PFSK-1 (cell line): ENCODE measurements at regions not wholly inside any gene's neighbourhood (a gene's known extent, or its start where the extent isn't known, plus 50 kb on each side); places are given as distances from the start of the nearest gene placed in this dataset.

Experiments
- FOXP2 ChIP-seq: optimal IDR thresholded peaks from 2 replicates; pipeline ENCODE3; 2011; ENCODE audit warnings: borderline replicate concordance, control low read depth, inconsistent platforms; ENCODE audit not compliant: insufficient read depth; ENCODE audit errors: extremely low read length, extremely low read depth
- POLR2AphosphoS5 ChIP-seq: IDR thresholded peaks from 2 replicates; pipeline ENCODE4 v1.6.1; 2012; ENCODE audit warnings: low read depth, mild to moderate bottlenecking, control low read depth, low read length, moderate library complexity
- REST ChIP-seq, 2 experiments: IDR thresholded peaks; 2 replicates each; pipeline versions ENCODE4 v1.6.1 to v1.8.0; 2011 to 2012; ENCODE audit warnings: low read depth in 2 of 2, low read length in 2 of 2, control low read depth in 1 of 2, inconsistent platforms in 1 of 2, mild to moderate bottlenecking in 1 of 2, moderate library complexity in 1 of 2; ENCODE audit not compliant: insufficient read depth in 1 of 2
- SIN3A ChIP-seq: IDR thresholded peaks from 2 replicates; pipeline ENCODE4 v1.6.1; 2012; ENCODE audit warnings: mild to moderate bottlenecking, low read length, moderate library complexity, borderline replicate concordance; ENCODE audit not compliant: insufficient read depth
- TAF1 ChIP-seq: IDR thresholded peaks from 2 replicates; pipeline ENCODE4 v1.6.1; 2012; ENCODE audit warnings: low read length, control low read depth, borderline replicate concordance; ENCODE audit not compliant: insufficient read depth

- no peak for TF ChIP-seq TAF1
- no peak for TF ChIP-seq POLR2AphosphoS5
- no peak for TF ChIP-seq FOXP2
- no peak for TF ChIP-seq REST (IDR thresholded peaks at IDR 0.05; ENCODE audit: insufficient read depth in 1 of 2, low read depth in 2 of 2, low read length in 2 of 2)
- TF ChIP-seq SIN3A: no peak
Measured at GRCh38 chr2:35081622-35082015, 1274.0 kb upstream of the CRIM1 start.

GRCh38 chr2:35081001-35081621 is 1274.5 kb upstream of the CRIM1 start:
- TF ChIP-seq FOXP2 (no peak), REST (IDR thresholded peaks at IDR 0.05; ENCODE audit: insufficient read depth in 1 of 2, low read depth in 2 of 2, low read length in 2 of 2) (no peak), SIN3A (no peak), POLR2AphosphoS5 (no peak), TAF1 (no peak)

- TF ChIP-seq REST (IDR thresholded peaks at IDR 0.05; ENCODE audit: insufficient read depth in 1 of 2, low read depth in 2 of 2, low read length in 2 of 2): no peak
- TF ChIP-seq TAF1: no peak
- TF ChIP-seq POLR2AphosphoS5: no peak
- no peak for TF ChIP-seq SIN3A
- no peak for TF ChIP-seq FOXP2
Measured at GRCh38 chr2:35080231-35080910, 1275.2 kb upstream of the CRIM1 start.

GRCh38 chr2:35067420-35067819 is 1288.2 kb upstream of the CRIM1 start:
- TF ChIP-seq SIN3A (no peak), FOXP2 (no peak), POLR2AphosphoS5 (no peak), TAF1 (no peak)

- TF ChIP-seq FOXP2 (no peak), POLR2AphosphoS5 (no peak), TAF1 (no peak), REST (IDR thresholded peaks at IDR 0.05; ENCODE audit: insufficient read depth in 1 of 2, low read depth in 2 of 2, low read length in 2 of 2) (no peak), SIN3A (no peak)
Measured at GRCh38 chr2:35063836-35064235, 1291.7 kb upstream of the CRIM1 start.
